Kidney epithelial cell (primary cell): ENCODE measurements at regions not wholly inside any gene's neighbourhood (a gene's known extent, or its start where the extent isn't known, plus 50 kb on each side); places are given as distances from the start of the nearest gene placed in this dataset.

Source experiments
- DNase-seq: peaks from one replicate; pipeline ENCODE4 v3.0.0-alpha.2; 2010; ENCODE audit warnings: low read depth
- H3K27me3 ChIP-seq: 2 replicates; pipeline ENCODE4 v1.6.0; 2011; ENCODE audit warnings: low read length; ENCODE audit not compliant: control insufficient read depth, insufficient read depth
- H3K36me3 ChIP-seq: 2 replicates; pipeline ENCODE4 v1.5.1; 2011; ENCODE audit warnings: low read length; ENCODE audit not compliant: control insufficient read depth, insufficient read depth
- H3K4me3 ChIP-seq: 2 replicates; pipeline ENCODE4 v1.5.1; 2011; ENCODE audit warnings: low read depth, mild to moderate bottlenecking, control low read depth, low read length
- TF ChIP-seq, protein P1 (sequence below): IDR thresholded peaks from 2 replicates; pipeline ENCODE4 v1.5.1; 2011; ENCODE audit warnings: mild to moderate bottlenecking, moderate library complexity, low read length, control low read depth, inconsistent platforms; ENCODE audit not compliant: insufficient read depth, poor library complexity, severe bottlenecking

- Histone ChIP-seq H3K4me3 (no peak overlapping the region), H3K36me3 (no peaks in the 10 kb centered on the region), H3K27me3 (no peaks in the 10 kb centered on the region)
- TF ChIP-seq, protein P1, sequence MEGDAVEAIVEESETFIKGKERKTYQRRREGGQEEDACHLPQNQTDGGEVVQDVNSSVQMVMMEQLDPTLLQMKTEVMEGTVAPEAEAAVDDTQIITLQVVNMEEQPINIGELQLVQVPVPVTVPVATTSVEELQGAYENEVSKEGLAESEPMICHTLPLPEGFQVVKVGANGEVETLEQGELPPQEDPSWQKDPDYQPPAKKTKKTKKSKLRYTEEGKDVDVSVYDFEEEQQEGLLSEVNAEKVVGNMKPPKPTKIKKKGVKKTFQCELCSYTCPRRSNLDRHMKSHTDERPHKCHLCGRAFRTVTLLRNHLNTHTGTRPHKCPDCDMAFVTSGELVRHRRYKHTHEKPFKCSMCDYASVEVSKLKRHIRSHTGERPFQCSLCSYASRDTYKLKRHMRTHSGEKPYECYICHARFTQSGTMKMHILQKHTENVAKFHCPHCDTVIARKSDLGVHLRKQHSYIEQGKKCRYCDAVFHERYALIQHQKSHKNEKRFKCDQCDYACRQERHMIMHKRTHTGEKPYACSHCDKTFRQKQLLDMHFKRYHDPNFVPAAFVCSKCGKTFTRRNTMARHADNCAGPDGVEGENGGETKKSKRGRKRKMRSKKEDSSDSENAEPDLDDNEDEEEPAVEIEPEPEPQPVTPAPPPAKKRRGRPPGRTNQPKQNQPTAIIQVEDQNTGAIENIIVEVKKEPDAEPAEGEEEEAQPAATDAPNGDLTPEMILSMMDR = no peak
- no peak for DNase-seq
These were observed 349.0 kb downstream of the EFNB2 start for GRCh38 chr13:106186366-106187030.

GRCh38 chr13:106184790-106185189 lies 350.7 kb downstream of the EFNB2 start:
- Histone ChIP-seq H3K27me3 (no peaks in the 10 kb centered on the region), H3K4me3 (no peak overlapping the region), H3K36me3 (no peaks in the 10 kb centered on the region)
- no peak for DNase-seq
- TF ChIP-seq, protein P1 = no peak

GRCh38 chr13:106183410-106184065 lies 351.9 kb downstream of the EFNB2 start:
- Histone ChIP-seq H3K36me3 (no peaks in the 10 kb centered on the region), H3K27me3 (no peaks in the 10 kb centered on the region), H3K4me3 (no peak overlapping the region)
- TF ChIP-seq, protein P1 = no peak
- no peak for DNase-seq

DNA sequence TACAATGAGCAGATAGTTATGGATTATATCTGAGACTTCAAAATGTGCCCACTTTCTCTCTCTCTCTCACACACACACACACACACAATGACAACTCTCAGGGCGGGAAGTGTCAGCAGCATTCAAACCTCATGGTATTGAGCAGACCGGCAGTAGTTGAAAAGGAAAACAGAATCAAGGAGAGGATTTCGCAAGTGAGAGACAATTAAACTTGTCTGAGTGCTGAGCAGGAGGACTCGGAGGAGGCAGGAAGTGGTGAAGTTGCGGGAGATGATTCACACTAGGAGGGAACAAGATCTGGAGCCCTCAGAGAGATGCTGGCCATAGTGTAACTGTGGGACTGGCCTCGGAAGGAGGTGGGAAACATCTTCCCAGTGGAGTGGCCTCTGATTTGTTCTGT lies 353.1 kb downstream of the EFNB2 start:
- TF ChIP-seq, protein P1 = no peak
- Histone ChIP-seq H3K27me3 (no peaks in the 10 kb centered on the region), H3K36me3 (no peaks in the 10 kb centered on the region), H3K4me3 (no peak overlapping the region)
- DNase-seq = peak; percentile 86

- DNase-seq = no peak
- no peak overlapping the region for H3K4me3 ChIP-seq
- no peaks in the 10 kb centered on the region for H3K36me3 ChIP-seq
- no peaks in the 10 kb centered on the region for H3K27me3 ChIP-seq
- TF ChIP-seq, protein P1 = no peak
These were observed 356.6 kb downstream of the EFNB2 start for GRCh38 chr13:106178816-106179215.
